Fibroblast of skin of back (primary cell): ENCODE measurements at regions not wholly inside any gene's neighbourhood (a gene's known extent, or its start where the extent isn't known, plus 50 kb on each side); places are given as distances from the start of the nearest gene placed in this dataset.
"Not testable (repeated sequence)": the region's sequence is repeated elsewhere in the genome, so short reads cannot be mapped to it uniquely, and the experiment has no call there.

Experiments
- DNase-seq: peaks from one replicate; pipeline ENCODE4 v3.0.0-alpha.2; 2013

GRCh38 chr15:98330692-98331435 is 317.5 kb upstream of the IGF1R start:
- no peak for DNase-seq

- no peak for DNase-seq
Observed at GRCh38 chr15:98331676-98332075, 316.7 kb upstream of the IGF1R start.

- no peak for DNase-seq
Observed at GRCh38 chr15:98333251-98333650, 315.1 kb upstream of the IGF1R start.

GRCh38 chr15:98342911-98343310 is 305.4 kb upstream of the IGF1R start:
- DNase-seq = no peak

GRCh38 chr15:98344591-98344990 is 303.7 kb upstream of the IGF1R start:
- no peak for DNase-seq

- peak; percentile 3 for DNase-seq
Observed at GRCh38 chr15:98347001-98347400, 301.3 kb upstream of the IGF1R start.

- no peak for DNase-seq
Observed at GRCh38 chr15:98347866-98348265, 300.5 kb upstream of the IGF1R start.

- no peak for DNase-seq
Observed at GRCh38 chr15:98350276-98350675, 298.1 kb upstream of the IGF1R start.

- DNase-seq = not testable (repeated sequence)
Observed at GRCh38 chr15:98358274-98358673, 290.1 kb upstream of the IGF1R start.

- DNase-seq = no peak
Observed at GRCh38 chr15:98358971-98359370, 289.4 kb upstream of the IGF1R start.

GRCh38 chr15:98363416-98363815 is 284.9 kb upstream of the IGF1R start:
- DNase-seq = no peak

GRCh38 chr15:98363955-98364354 is 284.4 kb upstream of the IGF1R start:
- DNase-seq = no peak

GRCh38 chr15:98369081-98369716 is 279.1 kb upstream of the IGF1R start:
- DNase-seq = no peak

- DNase-seq = no peak
Observed at GRCh38 chr15:98375513-98376340, 272.6 kb upstream of the IGF1R start.

- DNase-seq = no peak
Observed at GRCh38 chr15:98380721-98381120, 267.6 kb upstream of the IGF1R start.

GRCh38 chr15:98381446-98381845 is 266.9 kb upstream of the IGF1R start:
- no peak for DNase-seq

GRCh38 chr15:98382139-98382538 is 266.2 kb upstream of the IGF1R start:
- no peak for DNase-seq

- no peak for DNase-seq
Observed at GRCh38 chr15:98383571-98383970, 264.8 kb upstream of the IGF1R start.

GRCh38 chr15:98384328-98385029 is 263.9 kb upstream of the IGF1R start:
- no peak for DNase-seq

- no peak for DNase-seq
Observed at GRCh38 chr15:98385752-98386381, 262.5 kb upstream of the IGF1R start.

- no peak for DNase-seq
Observed at GRCh38 chr15:98386561-98386960, 261.8 kb upstream of the IGF1R start.

- DNase-seq = no peak
Observed at GRCh38 chr15:98387866-98388265, 260.5 kb upstream of the IGF1R start.
